ENCODE measurements at regions not wholly inside any gene's neighbourhood (a gene's known extent, or its start where the extent isn't known, plus 50 kb on each side); places are given as distances from the start of the nearest gene placed in this dataset.

- H3K9ac ChIP-seq (ENCODE audit: extremely low read depth, insufficient read length, low read length), result no peak overlapping the region
- no peak overlapping the region for H2AFZ ChIP-seq (ENCODE audit: low read length)
- H4K8ac ChIP-seq (replicated peaks; ENCODE audit: insufficient read length, low read depth, low read length), result no peak overlapping the region
- no peak overlapping the region for H3K4me2 ChIP-seq (ENCODE audit: insufficient read depth, insufficient read length, low read length)
- H2BK15ac ChIP-seq (ENCODE audit: low read depth, low read length), result no peak overlapping the region
- H3K79me1 ChIP-seq (ENCODE audit: insufficient read depth, low read depth, low read length, poor library complexity, severe bottlenecking), result no peaks in the 10 kb centered on the region
- H3K56ac ChIP-seq (ENCODE audit: insufficient read length, low read depth, low read length), result no peak overlapping the region
- no peaks in the 10 kb centered on the region for H3K4me1 ChIP-seq (ENCODE audit: insufficient read depth, low read length)
- H2BK12ac ChIP-seq (ENCODE audit: insufficient read length, low read depth, low read length), result no peak overlapping the region
- Mint-ChIP-seq H3K27me3 (ENCODE audit: low read depth) (no peaks in the 10 kb centered on the region; the same call in 1 of the 2 replicates), H3K36me3 (ENCODE audit: insufficient read depth in 1 of 3, low read depth in 3 of 3) (no peaks in the 10 kb centered on the region), H3K9me3 (no peaks in the 10 kb centered on the region), H3K4me1 (no peaks in the 10 kb centered on the region), H3K4me3 (no peak overlapping the region), H3K27ac (no peak overlapping the region)
- no peaks in the 10 kb centered on the region for H3K23me2 ChIP-seq (ENCODE audit: insufficient read length, low read depth, low read length, poor library complexity, severe bottlenecking)
- no peak for DNase-seq
- H2AK5ac ChIP-seq (ENCODE audit: insufficient read length, low read length), result no peak overlapping the region
- no peaks in the 10 kb centered on the region for H3K27me3 ChIP-seq (ENCODE audit: insufficient read depth, low read length)
- H4K5ac ChIP-seq (ENCODE audit: insufficient read length, low read depth, low read length), result no peak overlapping the region
- H3K9me3 ChIP-seq (ENCODE audit: control insufficient read depth, low read depth, low read length), result no peaks in the 10 kb centered on the region
- H3T11ph ChIP-seq (ENCODE audit: low read length), result no peak overlapping the region
- H3K79me2 ChIP-seq (ENCODE audit: insufficient read depth, low read length), result no peaks in the 10 kb centered on the region
- no peak overlapping the region for H3K18ac ChIP-seq (ENCODE audit: insufficient read length, low read depth, low read length)
- no peaks in the 10 kb centered on the region for H4K20me1 ChIP-seq (ENCODE audit: control insufficient read depth, insufficient read depth, insufficient read length)
- H3K27ac ChIP-seq (ENCODE audit: insufficient read length, low read depth, low read length), result no peak overlapping the region
- no peak for TF ChIP-seq CTCF (conservative IDR thresholded peaks at IDR 0.05)
- no peak overlapping the region for H2BK20ac ChIP-seq (ENCODE audit: low read depth, low read length, poor library complexity, severe bottlenecking)
- H3K4ac ChIP-seq (ENCODE audit: low read depth, low read length), result no peak overlapping the region
- no peak overlapping the region for H4K91ac ChIP-seq (ENCODE audit: insufficient read length, low read depth, low read length)
- H3K14ac ChIP-seq (ENCODE audit: insufficient read depth, low read length), result no peak overlapping the region
- H3K23ac ChIP-seq (ENCODE audit: insufficient read length, low read depth, low read length), result no peak overlapping the region
- no peak overlapping the region for H2BK120ac ChIP-seq (ENCODE audit: low read depth, low read length, poor library complexity, severe bottlenecking)
- no peak overlapping the region for H2BK5ac ChIP-seq (ENCODE audit: insufficient read length, low read length)
Observed at GRCh38 chr20:6347916-6348315, 225.1 kb upstream of the FERMT1 start.

Measured in H9 (cell line).